H54 (cell line): ENCODE measurements at regions not wholly inside any gene's neighbourhood (a gene's known extent, or its start where the extent isn't known, plus 50 kb on each side); places are given as distances from the start of the nearest gene placed in this dataset.
"Not testable (repeated sequence)": the region's sequence is repeated elsewhere in the genome, so short reads cannot be mapped to it uniquely, and the experiment has no call there.

Experiments used
- DNase-seq: peaks from one replicate; pipeline ENCODE4 v3.0.0; 2011; ENCODE audit warnings: low spot score, mixed read lengths; ENCODE audit not compliant: insufficient read length
- FAIRE-seq: peaks from 3 replicates; lab custom pipeline; 2011; peaks lifted over from hg19 to GRCh38; lab: Jason Lieb, UNC
- POLR2A ChIP-seq: IDR thresholded peaks from 2 replicates; pipeline ENCODE4 v1.6.1; 2011; ENCODE audit warnings: low read depth, mild to moderate bottlenecking, low read length

- no peak for TF ChIP-seq POLR2A
- FAIRE-seq (no peak), DNase-seq (no peak)
Measured at GRCh38 chr10:9028231-9028630, 973.7 kb downstream of the GATA3 start.

GRCh38 chr10:9035355-9035754, 980.9 kb downstream of the GATA3 start:
- no peak for FAIRE-seq
- no peak for DNase-seq
- no peak for TF ChIP-seq POLR2A

DNA sequence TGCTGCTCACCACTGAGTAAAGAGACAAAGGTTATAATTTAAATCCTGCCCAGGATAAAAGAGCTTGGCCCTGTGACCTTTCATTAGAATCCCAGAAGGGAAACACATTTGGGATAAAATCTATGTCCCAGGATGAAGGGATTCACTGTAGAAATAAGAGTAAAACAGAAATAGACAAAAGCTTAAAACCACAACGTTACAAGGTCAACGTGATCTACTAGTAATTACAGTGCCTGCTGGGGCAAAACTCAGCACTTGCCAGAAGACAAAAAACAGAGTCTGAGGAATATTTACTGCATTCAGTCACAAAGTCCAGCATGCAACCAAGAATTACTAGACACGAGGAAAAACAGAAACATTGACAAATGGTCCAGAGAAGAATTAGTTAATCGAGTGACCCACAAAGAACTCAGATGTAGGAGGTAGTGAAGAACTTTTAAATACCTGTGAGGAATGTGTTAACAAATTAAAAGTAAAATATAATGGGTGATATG, 982.3 kb downstream of the GATA3 start:
- no peak for FAIRE-seq
- DNase-seq: no peak
- no peak for TF ChIP-seq POLR2A

GRCh38 chr10:9038146-9038714, 983.7 kb downstream of the GATA3 start:
- FAIRE-seq (no peak), DNase-seq (no peak)
- TF ChIP-seq POLR2A: no peak

DNA sequence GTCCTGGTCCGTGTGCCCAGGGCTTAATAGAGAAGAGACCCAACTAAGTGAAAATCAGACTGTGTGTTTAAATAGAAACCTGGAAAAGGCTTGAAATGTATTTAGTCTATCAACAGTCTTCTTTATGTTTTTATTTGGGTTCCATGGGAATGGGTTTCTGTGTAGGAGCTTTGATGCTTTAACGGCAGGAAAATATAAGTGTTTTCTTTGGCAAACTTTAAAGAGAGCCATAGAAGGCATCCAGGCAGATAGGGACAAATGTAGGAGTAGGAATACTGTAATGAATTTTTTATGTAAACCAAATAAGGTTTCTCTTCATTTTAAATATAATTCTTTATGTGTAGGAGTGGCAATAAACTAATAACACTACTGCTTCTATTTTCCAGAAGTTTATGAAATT, 989.0 kb downstream of the GATA3 start:
- TF ChIP-seq POLR2A: no peak
- no peak for DNase-seq
- FAIRE-seq: no peak

- no peak for DNase-seq
- FAIRE-seq: no peak
Measured at GRCh38 chr10:9045311-9045710, 990.8 kb downstream of the GATA3 start.

GRCh38 chr10:9051328-9051974, 997.0 kb downstream of the GATA3 start:
- TF ChIP-seq POLR2A: no peak

More at GRCh38 chr10:9045311-9045710, 990.8 kb downstream of the GATA3 start:
- TF ChIP-seq POLR2A: no peak

GRCh38 chr10:9052767-9053166, 998.3 kb downstream of the GATA3 start:
- TF ChIP-seq POLR2A: no peak
- no peak for DNase-seq
- FAIRE-seq: no peak

More at GRCh38 chr10:9051328-9051974, 997.0 kb downstream of the GATA3 start:
- FAIRE-seq (no peak), DNase-seq (no peak)

- FAIRE-seq (no peak), DNase-seq (no peak)
- TF ChIP-seq POLR2A: no peak
Measured at GRCh38 chr10:9056521-9056920, 1002.0 kb downstream of the GATA3 start.

DNA sequence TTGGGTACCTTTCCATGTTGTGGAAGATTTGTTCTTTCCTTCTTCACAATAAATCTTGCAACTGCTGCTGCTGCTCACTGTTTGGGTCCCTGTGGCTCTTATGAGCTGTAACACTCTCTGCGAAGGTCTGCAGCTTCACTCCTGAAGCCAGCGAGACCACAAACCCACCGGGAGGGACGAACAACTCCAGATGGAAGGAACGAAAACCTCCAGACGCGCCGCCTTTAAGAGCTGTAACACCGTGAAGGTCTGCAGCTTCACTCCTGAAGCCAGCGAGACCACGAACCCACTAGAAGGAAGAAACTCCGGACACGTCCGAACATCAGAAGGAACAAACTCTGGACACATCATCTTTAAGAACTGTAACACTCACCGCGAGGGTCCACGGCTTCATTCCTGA, 1002.8 kb downstream of the GATA3 start:
- not testable (repeated sequence) for DNase-seq, FAIRE-seq

GRCh38 chr10:9060314-9060713, 1005.8 kb downstream of the GATA3 start:
- no peak for DNase-seq
- no peak for TF ChIP-seq POLR2A
- no peak for FAIRE-seq

DNA sequence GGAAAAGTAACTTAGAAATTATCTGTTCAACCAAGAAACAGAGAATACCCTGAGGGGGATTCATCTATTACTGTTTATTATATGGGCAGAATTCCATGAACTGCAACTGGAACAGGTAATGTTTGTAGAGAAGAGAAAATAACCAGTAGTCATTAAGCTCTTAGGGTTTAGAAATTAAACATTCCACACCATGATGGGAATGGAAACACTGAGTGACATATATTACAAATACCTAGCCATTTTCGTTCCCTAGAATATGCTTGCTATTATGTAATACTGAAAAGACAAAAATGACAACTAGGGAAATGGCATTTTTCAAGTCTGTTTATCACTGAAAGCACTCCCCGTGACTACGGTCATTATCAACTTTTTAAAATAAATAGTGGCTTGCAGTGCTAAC, 1007.4 kb downstream of the GATA3 start:
- DNase-seq (no peak), FAIRE-seq (no peak)
- TF ChIP-seq POLR2A: no peak

DNA sequence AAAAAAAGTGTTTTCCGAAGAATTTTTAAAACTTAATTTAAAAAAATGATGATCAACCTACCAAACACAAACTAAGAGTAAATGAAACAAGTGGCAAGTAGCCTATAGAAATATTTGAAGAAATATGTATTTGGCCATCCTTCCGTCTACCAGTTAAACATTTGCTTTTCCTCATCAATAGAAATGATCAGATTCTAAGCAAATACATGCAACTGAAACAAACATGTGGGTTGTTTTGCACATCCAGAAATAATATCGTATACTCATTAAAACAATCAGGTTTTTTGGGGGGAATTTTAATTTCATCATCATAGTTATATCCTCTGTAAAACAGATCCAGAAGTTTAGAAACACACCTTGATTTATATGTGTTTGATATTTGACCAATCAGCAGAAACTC, 1011.7 kb downstream of the GATA3 start:
- no peak for TF ChIP-seq POLR2A
- FAIRE-seq (no peak), DNase-seq (no peak)

DNA sequence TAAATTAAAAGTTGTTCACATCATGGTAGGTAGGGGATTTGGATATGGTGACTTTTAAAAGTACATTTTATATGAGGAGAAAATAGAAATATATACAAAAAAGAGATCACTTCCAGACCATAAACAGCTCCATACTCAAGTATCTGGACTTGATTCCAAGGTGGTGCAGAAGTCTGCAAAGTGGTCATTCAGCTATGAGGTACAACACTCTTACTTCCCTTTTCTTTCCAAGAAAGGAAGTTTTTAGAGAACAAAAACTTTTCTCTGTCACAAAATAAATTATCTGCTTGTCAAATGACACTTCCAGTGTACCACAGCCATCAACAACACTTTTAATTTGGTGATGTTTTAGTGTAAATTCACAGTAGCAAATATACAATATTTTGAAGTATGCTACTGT, 1013.5 kb downstream of the GATA3 start:
- no peak for FAIRE-seq
- TF ChIP-seq POLR2A: no peak
- DNase-seq: no peak

DNA sequence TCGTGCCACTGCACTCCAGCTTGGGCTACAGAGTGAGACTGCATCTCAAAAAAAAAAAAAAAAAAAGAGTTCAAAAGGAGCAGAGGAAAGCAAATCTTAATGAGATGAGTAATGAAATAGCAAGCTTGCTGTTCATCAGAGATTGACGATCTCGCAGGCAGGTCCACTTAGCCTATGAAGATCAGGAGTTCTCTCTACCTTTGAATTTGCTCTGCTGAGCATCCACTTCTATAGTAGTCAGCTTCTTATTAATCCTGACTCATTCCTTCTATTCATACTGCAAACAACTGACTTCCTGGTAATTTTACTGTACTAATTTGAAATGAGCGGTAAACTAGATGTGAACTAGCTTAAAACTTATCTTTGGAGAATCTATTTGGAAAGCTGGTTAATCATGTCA, 1014.6 kb downstream of the GATA3 start:
- TF ChIP-seq POLR2A: no peak
- FAIRE-seq (no peak), DNase-seq (no peak)
